ENCODE measurements at regions not wholly inside any gene's neighbourhood (a gene's known extent, or its start where the extent isn't known, plus 50 kb on each side); places are given as distances from the start of the nearest gene placed in this dataset.
"Not testable (repeated sequence)": the region's sequence is repeated elsewhere in the genome, so short reads cannot be mapped to it uniquely, and the experiment has no call there.

DNA sequence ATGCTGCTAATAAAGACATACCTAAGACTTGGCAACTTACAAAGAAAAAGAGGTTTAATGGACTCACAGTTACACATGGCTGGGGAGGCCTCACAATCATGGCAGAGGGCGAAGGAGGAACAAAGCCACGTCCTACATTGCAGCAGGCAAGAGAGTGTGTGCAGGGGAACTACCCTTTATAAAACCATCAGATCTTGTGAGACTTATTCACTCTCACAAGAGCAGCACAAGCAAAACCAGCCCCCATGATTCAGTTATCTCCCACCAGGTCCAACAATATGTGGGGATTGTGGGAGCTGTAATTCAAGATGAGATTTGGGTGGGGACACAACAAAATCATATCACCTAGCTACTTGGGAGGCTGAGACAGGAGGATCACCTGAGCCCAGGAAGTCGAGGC, 202.4 kb downstream of the FAM43A start:
- TF ChIP-seq, protein P1, sequence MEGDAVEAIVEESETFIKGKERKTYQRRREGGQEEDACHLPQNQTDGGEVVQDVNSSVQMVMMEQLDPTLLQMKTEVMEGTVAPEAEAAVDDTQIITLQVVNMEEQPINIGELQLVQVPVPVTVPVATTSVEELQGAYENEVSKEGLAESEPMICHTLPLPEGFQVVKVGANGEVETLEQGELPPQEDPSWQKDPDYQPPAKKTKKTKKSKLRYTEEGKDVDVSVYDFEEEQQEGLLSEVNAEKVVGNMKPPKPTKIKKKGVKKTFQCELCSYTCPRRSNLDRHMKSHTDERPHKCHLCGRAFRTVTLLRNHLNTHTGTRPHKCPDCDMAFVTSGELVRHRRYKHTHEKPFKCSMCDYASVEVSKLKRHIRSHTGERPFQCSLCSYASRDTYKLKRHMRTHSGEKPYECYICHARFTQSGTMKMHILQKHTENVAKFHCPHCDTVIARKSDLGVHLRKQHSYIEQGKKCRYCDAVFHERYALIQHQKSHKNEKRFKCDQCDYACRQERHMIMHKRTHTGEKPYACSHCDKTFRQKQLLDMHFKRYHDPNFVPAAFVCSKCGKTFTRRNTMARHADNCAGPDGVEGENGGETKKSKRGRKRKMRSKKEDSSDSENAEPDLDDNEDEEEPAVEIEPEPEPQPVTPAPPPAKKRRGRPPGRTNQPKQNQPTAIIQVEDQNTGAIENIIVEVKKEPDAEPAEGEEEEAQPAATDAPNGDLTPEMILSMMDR (IDR thresholded peaks at IDR 0.05 in 4 of 5, conservative IDR thresholded peaks at IDR 0.05 in 1 of 5), result not testable (repeated sequence)
- not testable (repeated sequence) for TF ChIP-seq POLR2A (IDR thresholded peaks at IDR 0.05)

All from gastrocnemius medialis (tissue), 4 donors.